HG03175 (cell line): ENCODE measurements at regions not wholly inside any gene's neighbourhood (a gene's known extent, or its start where the extent isn't known, plus 50 kb on each side); places are given as distances from the start of the nearest gene placed in this dataset.
"Not testable (repeated sequence)": the region's sequence is repeated elsewhere in the genome, so short reads cannot be mapped to it uniquely, and the experiment has no call there.

Experiments used
- ATAC-seq: cut with Tn5 transposase; IDR thresholded peaks from one replicate; pipeline ENCODE4 v1.9.1; 2021; ENCODE audit warnings: mild to moderate bottlenecking, moderate library complexity; ENCODE audit not compliant: unreplicated experiment

DNA sequence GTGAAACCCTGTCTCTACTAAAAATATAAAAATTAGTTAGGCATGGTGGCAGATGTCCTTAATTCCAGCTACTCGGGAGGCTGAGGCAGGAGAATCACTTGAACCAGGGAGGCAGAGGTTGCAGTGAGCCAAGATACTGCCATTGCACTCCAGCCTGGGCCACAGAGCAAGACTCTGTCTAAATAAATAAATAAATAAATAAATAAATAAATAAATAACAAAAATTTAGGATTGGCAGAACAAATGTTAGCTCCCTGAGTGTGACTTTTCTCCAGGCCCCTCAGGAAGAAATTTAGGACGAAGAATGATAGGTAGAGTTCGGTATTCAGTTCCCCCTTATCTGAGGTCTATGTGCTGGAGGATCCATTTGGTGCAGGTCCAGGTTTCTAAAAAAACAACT is 181.2 kb downstream of the CD47 start:
- not testable (repeated sequence) for ATAC-seq

GRCh38 chr3:107907996-107908395 is 182.8 kb downstream of the CD47 start:
- no peak for ATAC-seq

GRCh38 chr3:107904536-107905066 is 186.2 kb downstream of the CD47 start:
- ATAC-seq: no peak

DNA sequence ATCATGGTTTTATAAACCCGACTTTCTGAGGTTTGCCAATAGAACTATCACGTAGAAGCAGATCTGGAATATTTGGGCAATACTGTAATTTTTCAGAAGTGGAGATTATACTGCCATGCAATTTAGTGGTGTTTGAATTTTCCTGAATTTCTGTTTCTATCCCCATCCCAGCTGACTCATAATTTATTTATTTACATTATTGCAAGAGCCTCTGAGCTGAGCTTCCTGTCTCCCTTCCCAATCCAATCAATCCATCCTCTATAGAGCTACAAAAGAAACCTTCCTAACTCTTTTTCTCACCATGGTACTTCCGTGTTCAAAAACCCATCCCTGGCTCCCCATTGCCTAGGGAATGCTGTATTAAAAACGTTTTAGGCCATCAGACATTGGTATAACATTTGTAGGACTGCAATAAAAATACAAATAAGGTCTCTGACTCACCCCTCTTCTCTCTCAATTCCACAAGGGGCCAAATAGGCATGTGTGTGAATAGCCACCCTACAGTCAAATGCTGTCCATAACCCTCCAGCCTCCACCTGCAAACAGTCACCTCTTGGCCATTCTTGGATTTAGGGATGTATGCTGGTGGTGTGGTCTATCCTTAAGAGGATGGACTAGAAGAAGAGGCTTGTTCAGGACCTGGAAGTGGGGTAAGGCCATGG is 190.7 kb downstream of the CD47 start:
- ATAC-seq: no peak

- no peak for ATAC-seq
Observed at GRCh38 chr3:107897471-107898061, 193.3 kb downstream of the CD47 start.

- ATAC-seq: no peak
Observed at GRCh38 chr3:107894998-107895397, 195.8 kb downstream of the CD47 start.

- ATAC-seq: no peak
Observed at GRCh38 chr3:107892955-107893624, 197.7 kb downstream of the CD47 start.

GRCh38 chr3:107884719-107885460 is 205.9 kb downstream of the CD47 start:
- ATAC-seq: no peak

DNA sequence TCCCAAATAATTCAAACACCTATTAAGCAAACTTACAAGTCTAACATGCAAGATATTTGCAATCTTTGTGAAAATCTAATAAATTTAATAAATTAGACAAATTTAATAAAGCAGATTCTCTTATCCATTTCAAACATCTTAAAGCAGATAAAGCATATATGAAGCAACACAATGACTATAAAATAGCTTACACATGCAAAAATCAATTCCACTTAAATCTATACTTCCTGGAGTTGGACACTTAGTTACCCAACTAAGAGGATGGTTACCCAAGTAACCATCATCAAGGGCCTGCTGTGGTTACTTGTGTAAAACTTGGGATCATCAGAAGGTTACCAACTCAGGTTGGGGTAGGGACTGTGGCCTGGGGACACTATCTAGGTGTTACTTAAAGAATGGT is 206.8 kb downstream of the CD47 start:
- ATAC-seq: no peak

- no peak for ATAC-seq
Observed at GRCh38 chr3:107882881-107883280, 207.9 kb downstream of the CD47 start.

- ATAC-seq: no peak
Observed at GRCh38 chr3:107882261-107882660, 208.6 kb downstream of the CD47 start.

DNA sequence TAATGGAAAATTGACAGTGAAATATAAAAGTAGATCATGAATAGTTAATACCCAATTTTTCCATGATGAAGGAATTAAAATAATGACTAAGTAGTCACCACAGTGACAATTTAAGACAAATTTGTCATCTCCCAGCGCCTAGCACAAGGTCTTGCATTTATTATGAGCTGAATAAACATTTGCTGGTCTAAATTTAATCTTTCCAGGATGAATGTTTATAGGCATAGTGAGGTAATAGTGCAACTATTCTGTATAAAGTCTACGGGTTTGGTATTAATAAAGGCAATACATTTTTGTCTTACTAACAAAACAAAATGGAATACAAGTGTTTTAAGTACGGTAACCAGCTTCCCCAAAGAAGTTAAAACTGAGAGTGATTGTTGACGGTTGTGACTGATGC is 209.3 kb downstream of the CD47 start:
- no peak for ATAC-seq

DNA sequence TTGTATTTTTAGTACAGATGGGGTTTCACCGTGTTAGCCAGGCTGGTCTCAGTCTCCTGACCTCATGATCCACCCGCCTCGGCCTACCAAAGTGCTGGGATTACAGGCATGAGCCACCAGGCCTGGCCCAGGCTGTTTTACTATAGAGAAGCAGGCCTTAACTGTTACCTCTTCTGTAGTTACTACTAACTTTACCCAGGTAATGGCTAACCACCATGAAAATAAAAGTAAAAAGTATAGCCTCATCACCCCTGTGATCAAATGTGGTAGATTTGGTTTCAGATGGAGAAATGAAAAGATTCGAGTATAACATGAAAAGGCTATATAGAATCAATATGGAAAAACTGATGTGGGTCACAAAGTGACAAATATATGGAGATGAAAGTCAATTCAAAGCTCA is 210.1 kb downstream of the CD47 start:
- ATAC-seq: no peak

- no peak for ATAC-seq
Observed at GRCh38 chr3:107877936-107878335, 212.9 kb downstream of the CD47 start.

DNA sequence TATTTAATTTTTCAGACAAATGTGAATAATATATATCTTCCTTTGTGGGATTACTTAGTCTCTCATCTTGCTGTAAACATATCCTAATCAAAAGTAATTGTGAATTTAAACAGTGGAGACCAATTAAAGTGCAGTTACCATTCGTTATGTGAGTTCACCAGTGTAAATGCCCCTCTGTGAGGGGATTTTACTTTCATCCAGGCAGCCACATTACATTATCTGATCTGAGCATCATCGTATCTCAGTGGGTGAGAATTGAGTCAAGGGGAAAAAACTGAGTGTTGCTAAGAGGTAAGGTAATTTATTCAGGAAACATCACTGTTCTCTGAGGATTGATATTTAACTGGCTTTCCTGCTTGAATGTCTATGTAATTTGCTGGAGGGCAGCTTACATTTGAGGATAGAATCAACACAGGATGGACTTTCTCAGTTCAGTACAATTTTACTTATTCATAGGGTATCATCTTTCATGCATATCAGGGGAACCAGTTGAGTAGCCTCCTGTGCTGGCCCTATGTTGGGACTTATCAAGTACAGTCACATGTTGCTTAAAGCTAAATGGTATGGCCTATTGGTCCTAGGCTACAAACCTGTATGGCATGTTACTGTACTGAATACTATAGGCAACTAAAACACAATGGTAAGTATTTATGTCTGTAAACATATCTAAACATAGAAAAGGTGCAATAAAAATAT is 219.7 kb downstream of the CD47 start:
- no peak for ATAC-seq

DNA sequence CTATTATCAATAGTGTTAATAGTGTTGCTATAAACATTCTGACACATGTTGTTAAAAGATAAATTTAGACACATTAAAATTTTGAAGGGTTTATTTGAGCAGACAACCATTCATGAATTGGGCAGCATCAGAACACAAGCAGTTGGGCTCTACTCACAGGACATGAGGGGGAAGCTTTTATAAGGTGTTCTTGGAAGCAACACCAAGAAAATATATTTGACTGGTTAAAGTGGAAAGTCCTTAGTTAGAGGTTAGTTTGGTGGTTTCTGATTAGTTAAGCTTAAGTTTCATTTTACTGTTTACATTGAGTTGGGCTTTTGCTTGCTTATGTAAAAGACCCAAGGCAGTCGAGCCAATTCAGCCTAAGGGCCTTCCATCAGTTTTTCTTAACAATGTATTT is 220.7 kb downstream of the CD47 start:
- ATAC-seq: no peak

GRCh38 chr3:107868449-107868848 is 222.4 kb downstream of the CD47 start:
- no peak for ATAC-seq

GRCh38 chr3:107861904-107862303 is 228.9 kb downstream of the CD47 start:
- ATAC-seq: peak; percentile 91

- ATAC-seq: no peak
Observed at GRCh38 chr3:107861422-107861821, 229.4 kb downstream of the CD47 start.
